ENCODE measurements at regions not wholly inside any gene's neighbourhood (a gene's known extent, or its start where the extent isn't known, plus 50 kb on each side); places are given as distances from the start of the nearest gene placed in this dataset.

DNA sequence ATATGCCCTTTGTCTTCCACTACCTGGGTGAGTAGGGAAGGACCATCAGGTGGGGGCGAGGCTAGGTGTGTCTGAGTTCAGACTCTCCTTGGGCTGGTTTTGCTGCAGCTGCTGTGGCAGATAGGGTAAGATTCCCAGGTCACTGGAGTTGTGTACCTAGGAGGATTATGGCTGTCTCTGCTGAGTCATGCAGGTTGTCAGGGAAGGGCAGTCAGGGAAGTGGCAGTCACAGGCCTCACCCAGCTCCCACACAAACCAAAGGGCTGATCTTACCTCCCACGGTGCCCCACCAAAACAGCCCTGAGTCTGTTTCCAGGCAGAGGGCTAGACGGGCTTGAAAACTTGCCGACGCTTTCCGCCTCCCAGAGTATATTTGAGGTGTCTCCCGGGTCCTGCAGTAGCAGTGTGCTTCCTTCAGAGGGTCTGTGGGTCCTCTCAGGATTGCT lies 201.6 kb upstream of the PLXNA2 start:
- no peaks in the 10 kb centered on the region for H3K4me1 ChIP-seq (ENCODE audit: control insufficient read depth, insufficient read depth, low read length)
- intact Hi-C loops (cut with micrococcal nuclease; ENCODE audit: unreplicated experiment) (no loop called here), in situ Hi-C loops (cut with HindIII; ENCODE audit: low pct_unique_long_range_greater_than_20kb, low sequenced_read_pairs) (no loop called here)
- ChIA-PET CTCF (no interaction called here), POLR2A (no interaction called here)
- no TSS peak for BruUV-seq (replicated peaks)
- no peak overlapping the region for H3K4me3 ChIP-seq (ENCODE audit: low read depth in 2 of 2, low read length in 2 of 2)
- H3K36me3 ChIP-seq (ENCODE audit: control insufficient read depth, insufficient read depth, low read length), result no peaks in the 10 kb centered on the region
- ATAC-seq, result no peak
- TF ChIP-seq TCF7L2 (IDR thresholded peaks at IDR 0.05; ENCODE audit: low read depth, low read length) (no peak), POLR2AphosphoS5 (IDR thresholded peaks at IDR 0.05; ENCODE audit: low read depth, low read length) (no peak), SIN3A (IDR thresholded peaks at IDR 0.05; ENCODE audit: borderline replicate concordance, insufficient read depth, low read depth, low read length) (no peak)
- no peaks in the 10 kb centered on the region for H3K27me3 ChIP-seq (ENCODE audit: control insufficient read depth, insufficient read depth, low read length)
- DNase-seq (ENCODE audit: low read depth, low spot score), result no peak
- no peaks in the 10 kb centered on the region for H3K9me3 ChIP-seq (ENCODE audit: control insufficient read depth, insufficient read depth, low read depth, low read length)
- H3K27ac ChIP-seq (ENCODE audit: low read length), result no peak overlapping the region

GRCh38 chr1:208446271-208446691 lies 202.1 kb upstream of the PLXNA2 start:
- Histone ChIP-seq H3K36me3 (ENCODE audit: control insufficient read depth, insufficient read depth, low read length) (no peaks in the 10 kb centered on the region), H3K27me3 (ENCODE audit: control insufficient read depth, insufficient read depth, low read length) (no peaks in the 10 kb centered on the region), H3K27ac (ENCODE audit: low read length) (no peak overlapping the region), H3K4me3 (ENCODE audit: low read depth in 2 of 2, low read length in 2 of 2) (no peak overlapping the region), H3K9me3 (ENCODE audit: control insufficient read depth, insufficient read depth, low read depth, low read length) (no peaks in the 10 kb centered on the region), H3K4me1 (ENCODE audit: control insufficient read depth, insufficient read depth, low read length) (no peaks in the 10 kb centered on the region)
- ChIA-PET POLR2A (no interaction called here), CTCF (no interaction called here)
- no TSS peak for BruUV-seq (replicated peaks)
- TF ChIP-seq, protein P1, sequence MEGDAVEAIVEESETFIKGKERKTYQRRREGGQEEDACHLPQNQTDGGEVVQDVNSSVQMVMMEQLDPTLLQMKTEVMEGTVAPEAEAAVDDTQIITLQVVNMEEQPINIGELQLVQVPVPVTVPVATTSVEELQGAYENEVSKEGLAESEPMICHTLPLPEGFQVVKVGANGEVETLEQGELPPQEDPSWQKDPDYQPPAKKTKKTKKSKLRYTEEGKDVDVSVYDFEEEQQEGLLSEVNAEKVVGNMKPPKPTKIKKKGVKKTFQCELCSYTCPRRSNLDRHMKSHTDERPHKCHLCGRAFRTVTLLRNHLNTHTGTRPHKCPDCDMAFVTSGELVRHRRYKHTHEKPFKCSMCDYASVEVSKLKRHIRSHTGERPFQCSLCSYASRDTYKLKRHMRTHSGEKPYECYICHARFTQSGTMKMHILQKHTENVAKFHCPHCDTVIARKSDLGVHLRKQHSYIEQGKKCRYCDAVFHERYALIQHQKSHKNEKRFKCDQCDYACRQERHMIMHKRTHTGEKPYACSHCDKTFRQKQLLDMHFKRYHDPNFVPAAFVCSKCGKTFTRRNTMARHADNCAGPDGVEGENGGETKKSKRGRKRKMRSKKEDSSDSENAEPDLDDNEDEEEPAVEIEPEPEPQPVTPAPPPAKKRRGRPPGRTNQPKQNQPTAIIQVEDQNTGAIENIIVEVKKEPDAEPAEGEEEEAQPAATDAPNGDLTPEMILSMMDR (IDR thresholded peaks at IDR 0.05), result no peak
- TF ChIP-seq REST (IDR thresholded peaks at IDR 0.05; ENCODE audit: insufficient read depth in 1 of 2, low read depth in 2 of 2, low read length in 1 of 2) (no peak), SIN3A (IDR thresholded peaks at IDR 0.05; ENCODE audit: borderline replicate concordance, insufficient read depth, low read depth, low read length) (no peak), POLR2AphosphoS5 (IDR thresholded peaks at IDR 0.05; ENCODE audit: low read depth, low read length) (no peak), TCF7L2 (IDR thresholded peaks at IDR 0.05; ENCODE audit: low read depth, low read length) (no peak)
- DNase-seq (ENCODE audit: low read depth, low spot score) (no peak), ATAC-seq (no peak)
- intact Hi-C loops (cut with micrococcal nuclease; ENCODE audit: unreplicated experiment), result no loop called here
- in situ Hi-C loops (cut with HindIII; ENCODE audit: low pct_unique_long_range_greater_than_20kb, low sequenced_read_pairs), result no loop called here

DNA sequence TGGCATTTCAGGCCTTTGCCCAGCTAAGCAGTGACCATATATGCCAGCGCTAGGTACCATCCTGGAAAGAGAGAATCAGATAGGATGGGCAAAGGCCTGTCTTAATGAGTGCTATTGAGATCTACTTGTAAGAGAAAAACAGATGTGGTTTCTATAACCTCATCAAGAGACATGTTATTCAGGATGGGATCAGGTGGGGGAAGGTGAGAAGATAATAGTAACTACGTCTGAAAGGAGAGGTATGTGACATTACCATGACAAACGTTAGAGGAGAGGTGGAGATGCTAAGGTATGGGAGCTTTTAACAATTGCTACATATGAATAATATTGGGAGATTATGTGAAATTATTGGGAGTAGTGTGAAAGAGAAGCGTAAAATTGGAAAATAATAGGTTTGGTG lies 204.2 kb upstream of the PLXNA2 start:
- ChIA-PET POLR2A (no interaction called here), CTCF (no interaction called here)
- no peak overlapping the region for H3K4me3 ChIP-seq (ENCODE audit: low read depth in 2 of 2, low read length in 2 of 2)
- TF ChIP-seq SIN3A (IDR thresholded peaks at IDR 0.05; ENCODE audit: borderline replicate concordance, insufficient read depth, low read depth, low read length) (no peak), TCF7L2 (IDR thresholded peaks at IDR 0.05; ENCODE audit: low read depth, low read length) (no peak), POLR2AphosphoS5 (IDR thresholded peaks at IDR 0.05; ENCODE audit: low read depth, low read length) (no peak), REST (IDR thresholded peaks at IDR 0.05; ENCODE audit: insufficient read depth in 1 of 2, low read depth in 2 of 2, low read length in 1 of 2) (no peak)
- TF ChIP-seq, protein P1 (IDR thresholded peaks at IDR 0.05), result no peak
- no peak overlapping the region for H3K27ac ChIP-seq (ENCODE audit: low read length)
- no peaks in the 10 kb centered on the region for H3K9me3 ChIP-seq (ENCODE audit: control insufficient read depth, insufficient read depth, low read depth, low read length)
- intact Hi-C loops (cut with micrococcal nuclease; ENCODE audit: unreplicated experiment) (no loop called here), in situ Hi-C loops (cut with HindIII; ENCODE audit: low pct_unique_long_range_greater_than_20kb, low sequenced_read_pairs) (no loop called here)
- ATAC-seq (no peak), DNase-seq (ENCODE audit: low read depth, low spot score) (no peak)
- H3K27me3 ChIP-seq (ENCODE audit: control insufficient read depth, insufficient read depth, low read length), result no peaks in the 10 kb centered on the region
- H3K4me1 ChIP-seq (ENCODE audit: control insufficient read depth, insufficient read depth, low read length), result no peaks in the 10 kb centered on the region
- no TSS peak for BruUV-seq (replicated peaks)
- no peaks in the 10 kb centered on the region for H3K36me3 ChIP-seq (ENCODE audit: control insufficient read depth, insufficient read depth, low read length)
